SHP77 (cell line): ENCODE measurements at regions not wholly inside any gene's neighbourhood (a gene's known extent, or its start where the extent isn't known, plus 50 kb on each side); places are given as distances from the start of the nearest gene placed in this dataset.
"Not testable (repeated sequence)": the region's sequence is repeated elsewhere in the genome, so short reads cannot be mapped to it uniquely, and the experiment has no call there.

Experiments
- DNase-seq, 2 experiments: peaks; one replicate each; lab custom pipeline; 2025; lab: John Stamatoyannopoulos, UW

- no peak for DNase-seq
Observed at GRCh38 chr7:108627476-108628051, 57.9 kb downstream of the DNAJB9 start.

- DNase-seq = no peak
Observed at GRCh38 chr7:108628678-108629077, 59.0 kb downstream of the DNAJB9 start.

- DNase-seq = no peak
Observed at GRCh38 chr7:108629651-108630400, 60.2 kb downstream of the DNAJB9 start.

- DNase-seq = peak in 1 of 2 experiments; percentile 4
Observed at GRCh38 chr7:108634036-108634435, 64.4 kb downstream of the DNAJB9 start.

GRCh38 chr7:108634535-108634934 is 64.9 kb downstream of the DNAJB9 start:
- DNase-seq = no peak

GRCh38 chr7:108637049-108637621 is 67.5 kb downstream of the DNAJB9 start:
- no peak for DNase-seq

- no peak for DNase-seq
Observed at GRCh38 chr7:108642126-108642525, 72.5 kb downstream of the DNAJB9 start.

- no peak for DNase-seq
Observed at GRCh38 chr7:108643136-108643535, 73.5 kb downstream of the DNAJB9 start.

GRCh38 chr7:108648989-108649388 is 79.3 kb downstream of the DNAJB9 start:
- no peak for DNase-seq

GRCh38 chr7:108650467-108650866 is 80.8 kb downstream of the DNAJB9 start:
- no peak for DNase-seq

- no peak for DNase-seq
Observed at GRCh38 chr7:108652886-108653285, 83.2 kb downstream of the DNAJB9 start.

- no peak for DNase-seq
Observed at GRCh38 chr7:108653526-108653925, 83.9 kb downstream of the DNAJB9 start.

GRCh38 chr7:108657140-108657726 is 87.6 kb downstream of the DNAJB9 start:
- DNase-seq = not testable (repeated sequence)

- no peak for DNase-seq
Observed at GRCh38 chr7:108659261-108659660, 89.6 kb downstream of the DNAJB9 start.

GRCh38 chr7:108659867-108660266 is 90.2 kb downstream of the DNAJB9 start:
- no peak for DNase-seq

- no peak for DNase-seq
Observed at GRCh38 chr7:108660465-108660864, 90.8 kb downstream of the DNAJB9 start.

- DNase-seq = no peak
Observed at GRCh38 chr7:108662783-108663362, 93.2 kb downstream of the DNAJB9 start.

GRCh38 chr7:108663701-108664100 is 94.0 kb downstream of the DNAJB9 start:
- DNase-seq = no peak

GRCh38 chr7:108667216-108667615 is 97.5 kb downstream of the DNAJB9 start:
- no peak for DNase-seq

- DNase-seq = no peak
Observed at GRCh38 chr7:108669958-108670357, 100.3 kb downstream of the DNAJB9 start.

GRCh38 chr7:108673699-108674098 is 104.0 kb downstream of the DNAJB9 start:
- DNase-seq = not testable (repeated sequence)

- DNase-seq = no peak
Observed at GRCh38 chr7:108684629-108685028, 115.0 kb downstream of the DNAJB9 start.

GRCh38 chr7:108686494-108686893 is 116.8 kb downstream of the DNAJB9 start:
- no peak for DNase-seq
